ENCODE measurements at regions not wholly inside any gene's neighbourhood (a gene's known extent, or its start where the extent isn't known, plus 50 kb on each side); places are given as distances from the start of the nearest gene placed in this dataset.

- TF ChIP-seq CTCF (IDR thresholded peaks at IDR 0.05) (no peak), POLR2A (IDR thresholded peaks at IDR 0.05) (no peak)
These were observed 926.1 kb downstream of the FAM133A start for GRCh38 chrX:94600077-94600476.
